Lung microvascular endothelial cell (primary cell): ENCODE measurements at regions not wholly inside any gene's neighbourhood (a gene's known extent, or its start where the extent isn't known, plus 50 kb on each side); places are given as distances from the start of the nearest gene placed in this dataset.

ENCODE experiments used
- DNase-seq, 2 donors: peaks; one replicate each; pipeline versions ENCODE4 v3.0.0 to v3.0.0-alpha.2; 2010; ENCODE audit warnings: low read depth in 2 of 2

GRCh38 chr7:70975754-70976153, 156.2 kb upstream of the GALNT17 start:
- DNase-seq: no peak

GRCh38 chr7:70986297-70986696, 145.6 kb upstream of the GALNT17 start:
- DNase-seq: no peak

- DNase-seq: no peak
These were observed 137.8 kb upstream of the GALNT17 start for GRCh38 chr7:70994176-70994575.

- DNase-seq: no peak
These were observed 134.7 kb upstream of the GALNT17 start for GRCh38 chr7:70997261-70997660.

GRCh38 chr7:71005109-71005508, 126.8 kb upstream of the GALNT17 start:
- no peak for DNase-seq

- no peak for DNase-seq
These were observed 122.3 kb upstream of the GALNT17 start for GRCh38 chr7:71009636-71010035.

GRCh38 chr7:71015252-71015900, 116.6 kb upstream of the GALNT17 start:
- no peak for DNase-seq

- no peak for DNase-seq
These were observed 115.5 kb upstream of the GALNT17 start for GRCh38 chr7:71016401-71016800.

- DNase-seq: no peak
These were observed 114.3 kb upstream of the GALNT17 start for GRCh38 chr7:71017602-71018001.

- DNase-seq: no peak
These were observed 112.2 kb upstream of the GALNT17 start for GRCh38 chr7:71019706-71020105.

GRCh38 chr7:71021131-71021530, 110.8 kb upstream of the GALNT17 start:
- no peak for DNase-seq

- DNase-seq: no peak
These were observed 105.3 kb upstream of the GALNT17 start for GRCh38 chr7:71026680-71027079.

GRCh38 chr7:71034243-71034642, 97.7 kb upstream of the GALNT17 start:
- DNase-seq: no peak

GRCh38 chr7:71042591-71042990, 89.4 kb upstream of the GALNT17 start:
- DNase-seq: no peak

- no peak for DNase-seq
These were observed 81.5 kb upstream of the GALNT17 start for GRCh38 chr7:71050492-71050891.

- DNase-seq: no peak
These were observed 76.4 kb upstream of the GALNT17 start for GRCh38 chr7:71055504-71055903.

GRCh38 chr7:71077743-71078476, 54.0 kb upstream of the GALNT17 start:
- no peak for DNase-seq
